Pancreas (tissue), 10 donors: ENCODE measurements at regions not wholly inside any gene's neighbourhood (a gene's known extent, or its start where the extent isn't known, plus 50 kb on each side); places are given as distances from the start of the nearest gene placed in this dataset.
"Not testable (repeated sequence)": the region's sequence is repeated elsewhere in the genome, so short reads cannot be mapped to it uniquely, and the experiment has no call there.

ENCODE experiments used
- ATAC-seq, 4 donors: fragments of 200-7000 bp; cut with Tn5 transposase; one replicate each; pipeline versions ENCODE4 v1.8.0 to v1.9.1; 2020; ENCODE audit warnings: mild to moderate bottlenecking in 4 of 4, moderate library complexity in 4 of 4
- DNase-seq, 6 donors: peaks; one replicate each; pipeline ENCODE4 v3.0.0-alpha.2; 2020
- FAIRE-seq: peaks from 2 replicates; lab custom pipeline; 2012; peaks lifted over from hg19 to GRCh38; lab: Jason Lieb, UNC
- H3K27ac ChIP-seq, 4 donors: fragments of 200-600 bp; sonication (generic); 1 replicate in 3 of 4; 2 replicates in 1 of 4; pipeline versions ENCODE4 v1.5.0 to v1.8.0; 2020
- H3K27me3 ChIP-seq, 4 donors: fragments of 200-600 bp; one replicate each; pipeline ENCODE4 v1.8.0; 2021
- H3K36me3 ChIP-seq, 3 donors: fragments of 200-600 bp; sonication (generic) in 1 of 3; one replicate each; pipeline versions ENCODE4 v1.5.0 to v1.8.0; 2020 to 2021
- H3K4me1 ChIP-seq, 3 donors: fragments of 200-600 bp; one replicate each; pipeline ENCODE4 v1.8.0; 2021
- H3K4me3 ChIP-seq, 4 donors: fragments of 200-600 bp; sonication (generic) in 2 of 4; one replicate each; pipeline versions ENCODE4 v1.5.0 to v1.8.0; 2020 to 2021
- H3K9me3 ChIP-seq, 4 donors: fragments of 200-600 bp; one replicate each; pipeline ENCODE4 v1.8.0; 2021
- WGBS, 2 donors: extraction: QIAGEN DNeasy Blood & Tissue Kit; methylation state at CpG; one replicate each; pipeline ENCODE4 v1.1.7; 2013; 5-methylcytosine and 5-hydroxymethylcytosine counted together
- intact Hi-C, 3 donors: fragments of 100-400 bp; cut with DNase I; formaldehyde crosslinking; loops; one replicate each; pipeline versions ENCODE4 v1.11.1 to v1.14.2; 2022
- TF ChIP-seq, protein P1 (sequence below), 4 donors: fragments of 200-600 bp; sonication (generic) in 3 of 4; IDR thresholded peaks; one replicate each; pipeline versions ENCODE4 v1.5.0 to v1.8.0; 2021; ENCODE audit warnings: antibody characterized with exemption in 4 of 4
- donor health status: healthy with polysubstance abuse.
- donor health status: DM: no; HTN: no; CAD: no; lungs with moderate emphysema.
- donor health status: DM: no; HTN: no; CAD: no.
- donor health status: control.
- donor health status: control.
- donor health status: Bipolar disorder and iron deficiency.
- donor health status: DM: yes; HTN: yes; CAD: no.
- donor health status: DM: no; HTN: no; CAD: no.
- donor health status: DM: no; HTN: no; CAD: no.
- donor health status: DM: yes; HTN: yes; CAD: no.

DNA sequence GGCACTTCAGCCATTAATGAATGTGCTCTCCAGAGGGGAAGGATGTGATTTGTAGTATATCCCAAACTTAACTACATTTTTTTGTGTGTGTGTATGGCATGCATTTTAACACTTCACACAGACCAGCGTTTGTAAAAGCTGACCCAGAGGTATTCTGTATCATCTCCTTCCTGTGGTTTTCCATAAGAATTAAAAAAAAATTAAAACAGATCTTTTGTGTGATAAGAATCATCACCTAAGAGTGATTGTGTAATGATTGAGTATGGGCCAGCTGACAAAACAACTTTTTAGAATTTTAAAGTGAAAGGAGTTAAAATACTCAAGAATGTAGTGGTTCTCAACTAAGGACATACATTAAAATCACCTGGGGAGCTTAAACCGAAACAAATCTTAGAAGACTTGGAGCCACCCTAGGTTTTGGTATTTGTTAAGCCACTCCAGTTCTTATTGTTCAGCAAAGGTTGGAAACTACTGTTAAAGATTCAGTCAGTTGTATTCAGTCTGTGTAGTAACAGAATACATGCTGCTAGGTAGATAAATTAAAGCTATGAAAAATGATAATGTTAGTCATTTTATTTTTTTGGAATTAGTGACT lies 120.1 kb downstream of the HAUS1 start:
- Histone ChIP-seq H3K4me3 (no peak overlapping the region), H3K4me1 (peaks cover 0 to 8% (median 0%) of the 10 kb centered on the region in 3 donors), H3K9me3 (no peaks in the 10 kb centered on the region), H3K27me3 (no peaks in the 10 kb centered on the region), H3K27ac (no peak overlapping the region), H3K36me3 (no peaks in the 10 kb centered on the region)
- TF ChIP-seq, protein P1, sequence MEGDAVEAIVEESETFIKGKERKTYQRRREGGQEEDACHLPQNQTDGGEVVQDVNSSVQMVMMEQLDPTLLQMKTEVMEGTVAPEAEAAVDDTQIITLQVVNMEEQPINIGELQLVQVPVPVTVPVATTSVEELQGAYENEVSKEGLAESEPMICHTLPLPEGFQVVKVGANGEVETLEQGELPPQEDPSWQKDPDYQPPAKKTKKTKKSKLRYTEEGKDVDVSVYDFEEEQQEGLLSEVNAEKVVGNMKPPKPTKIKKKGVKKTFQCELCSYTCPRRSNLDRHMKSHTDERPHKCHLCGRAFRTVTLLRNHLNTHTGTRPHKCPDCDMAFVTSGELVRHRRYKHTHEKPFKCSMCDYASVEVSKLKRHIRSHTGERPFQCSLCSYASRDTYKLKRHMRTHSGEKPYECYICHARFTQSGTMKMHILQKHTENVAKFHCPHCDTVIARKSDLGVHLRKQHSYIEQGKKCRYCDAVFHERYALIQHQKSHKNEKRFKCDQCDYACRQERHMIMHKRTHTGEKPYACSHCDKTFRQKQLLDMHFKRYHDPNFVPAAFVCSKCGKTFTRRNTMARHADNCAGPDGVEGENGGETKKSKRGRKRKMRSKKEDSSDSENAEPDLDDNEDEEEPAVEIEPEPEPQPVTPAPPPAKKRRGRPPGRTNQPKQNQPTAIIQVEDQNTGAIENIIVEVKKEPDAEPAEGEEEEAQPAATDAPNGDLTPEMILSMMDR (IDR thresholded peaks at IDR 0.05): no peak
- 71 to 72% methylated on average over 2 of the region's 2 CpGs for WGBS, 2 donors
- intact Hi-C loops: no loop called here
- DNase-seq: no peak
- no peak for ATAC-seq
- FAIRE-seq: no peak

DNA sequence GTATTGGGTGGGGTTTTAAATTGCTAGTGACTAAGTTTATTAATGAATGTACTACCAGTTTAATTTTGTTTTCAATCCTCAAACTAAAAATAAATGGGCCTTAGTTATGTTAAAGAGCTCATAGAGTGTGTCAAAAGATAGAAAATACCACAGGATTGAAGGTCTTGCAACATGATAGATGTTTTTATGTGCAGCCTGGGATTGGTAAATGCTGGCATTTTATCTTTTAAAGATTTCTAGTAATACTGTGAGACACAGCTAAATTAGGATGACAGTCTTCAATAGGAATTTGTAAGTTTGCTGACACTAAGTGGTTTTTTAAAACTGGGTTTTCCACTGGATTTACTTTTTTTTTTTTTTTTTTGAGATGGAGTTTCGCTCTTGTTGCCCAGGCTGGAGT lies 122.3 kb downstream of the HAUS1 start:
- intact Hi-C loops: no loop called here
- Histone ChIP-seq H3K27me3 (no peaks in the 10 kb centered on the region), H3K4me1 (peaks cover 0 to 8% (median 0%) of the 10 kb centered on the region in 3 donors), H3K9me3 (no peaks in the 10 kb centered on the region), H3K36me3 (no peaks in the 10 kb centered on the region), H3K4me3 (no peak overlapping the region), H3K27ac (no peak overlapping the region)
- WGBS, 2 donors: 96 to 100% methylated on average over 1 of the region's 1 CpG
- no peak for ATAC-seq
- TF ChIP-seq, protein P1 (IDR thresholded peaks at IDR 0.05): no peak
- no peak for DNase-seq
- no peak for FAIRE-seq

DNA sequence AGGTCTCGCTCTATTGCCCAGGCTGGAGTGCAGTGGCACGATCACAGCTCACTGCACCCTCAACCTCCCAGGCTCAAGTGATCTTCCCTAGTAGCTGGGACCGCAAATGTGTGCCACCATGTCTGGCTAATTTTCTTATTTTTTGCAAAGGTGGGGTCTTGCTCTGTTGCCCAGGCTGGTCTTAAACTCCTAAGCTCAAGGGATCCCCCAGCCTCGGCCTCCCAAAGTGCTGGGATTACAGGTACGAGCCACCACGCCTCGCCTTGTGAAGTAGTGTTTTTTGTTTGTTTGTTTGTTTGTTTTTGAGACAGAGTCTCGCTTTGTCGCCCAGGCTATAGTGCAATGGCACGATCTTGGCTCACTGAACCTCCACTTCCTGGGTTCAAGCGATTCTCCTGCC lies 125.5 kb downstream of the HAUS1 start:
- H3K9me3 ChIP-seq, H3K4me1 ChIP-seq, ATAC-seq, H3K36me3 ChIP-seq, H3K27ac ChIP-seq, DNase-seq, FAIRE-seq, H3K4me3 ChIP-seq, intact Hi-C loops, H3K27me3 ChIP-seq: not testable (repeated sequence)
- WGBS, 2 donors: 93% methylated on average over 11 of the region's 11 CpGs

- WGBS, 2 donors: 52 to 64% methylated on average over 4 of the region's 4 CpGs
- FAIRE-seq (no peak), ATAC-seq (no peak), DNase-seq (no peak)
- H3K9me3 ChIP-seq: no peaks in the 10 kb centered on the region
- intact Hi-C loops: no loop called here
- H3K4me1 ChIP-seq: no peaks in the 10 kb centered on the region
- H3K36me3 ChIP-seq: no peaks in the 10 kb centered on the region
- TF ChIP-seq, protein P1 (IDR thresholded peaks at IDR 0.05): no peak
- no peaks in the 10 kb centered on the region for H3K27me3 ChIP-seq
- H3K27ac ChIP-seq: no peak overlapping the region
- H3K4me3 ChIP-seq: no peak overlapping the region
These were observed 132.0 kb downstream of the HAUS1 start for GRCh38 chr18:46236156-46236555.

GRCh38 chr18:46237891-46238290 lies 133.7 kb downstream of the HAUS1 start:
- Histone ChIP-seq H3K27ac (no peak overlapping the region), H3K36me3 (no peaks in the 10 kb centered on the region), H3K9me3 (no peaks in the 10 kb centered on the region), H3K4me1 (no peaks in the 10 kb centered on the region), H3K27me3 (no peaks in the 10 kb centered on the region), H3K4me3 (no peak overlapping the region)
- ATAC-seq (no peak), DNase-seq (no peak), FAIRE-seq (no peak)
- TF ChIP-seq, protein P1 (IDR thresholded peaks at IDR 0.05): no peak
- WGBS, 2 donors: 88 to 93% methylated on average over 1 of the region's 1 CpG
- intact Hi-C loops: no loop called here
